HUDEP-2 (cell line): ENCODE measurements at regions not wholly inside any gene's neighbourhood (a gene's known extent, or its start where the extent isn't known, plus 50 kb on each side); places are given as distances from the start of the nearest gene placed in this dataset.
A peak's percentile ranks its signal among the peaks of the same experiment; 100 is the strongest.

Source experiments
- DNase-seq, 76 experiments: peaks; one replicate each; lab custom pipeline; 2025; ENCODE audit not compliant: unreplicated experiment in 76 of 76; lab: John Stamatoyannopoulos, UW

DNA sequence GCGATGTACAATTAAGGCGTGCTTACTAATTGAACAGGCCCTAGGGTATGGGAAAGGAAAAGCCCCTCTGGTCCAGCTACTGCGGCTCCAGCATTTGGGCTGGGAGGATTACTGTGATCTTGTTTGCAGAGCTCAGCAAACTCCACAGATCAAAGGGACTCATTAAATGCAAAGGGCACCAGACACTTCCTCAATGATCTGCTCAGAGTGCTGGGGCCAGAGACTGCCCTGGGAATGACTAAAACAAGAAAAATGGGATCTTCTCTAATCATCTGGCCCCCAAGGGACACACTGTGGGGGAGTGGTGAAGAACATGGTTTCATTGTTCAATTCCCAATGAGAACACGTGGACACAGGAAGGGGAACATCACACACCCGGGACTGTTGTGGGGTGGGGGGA lies 85.0 kb downstream of the MARCHF4 start:
- no peak for DNase-seq

DNA sequence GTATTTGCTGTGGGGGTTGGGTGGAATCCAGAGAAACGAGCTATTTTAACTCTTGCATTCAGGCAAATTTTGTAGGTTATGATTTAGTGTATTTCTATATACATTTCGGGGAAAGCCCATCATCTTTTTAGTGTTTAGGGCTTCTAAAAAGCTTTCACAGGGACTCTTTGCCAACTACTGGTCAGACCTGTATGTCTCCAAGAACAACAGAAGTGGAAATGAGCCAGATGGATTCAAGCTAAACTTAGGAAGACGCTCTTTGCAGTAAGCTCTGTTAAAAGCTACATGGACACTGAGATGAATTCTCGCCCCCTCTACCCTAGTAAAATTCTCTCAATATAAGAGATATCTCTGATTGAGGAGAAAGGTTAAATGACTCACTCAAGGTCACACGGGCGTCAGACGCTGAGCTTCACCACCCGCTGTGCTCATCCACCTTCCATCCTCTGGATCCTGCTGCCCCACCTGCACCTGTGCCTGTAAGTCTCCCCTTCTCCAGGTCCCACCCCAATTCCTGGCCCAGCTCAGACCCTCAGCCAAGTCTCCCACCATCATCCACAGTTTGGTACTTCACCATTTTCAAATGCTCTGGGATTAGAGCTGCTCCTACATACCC lies 85.6 kb downstream of the MARCHF4 start:
- DNase-seq: no peak

DNA sequence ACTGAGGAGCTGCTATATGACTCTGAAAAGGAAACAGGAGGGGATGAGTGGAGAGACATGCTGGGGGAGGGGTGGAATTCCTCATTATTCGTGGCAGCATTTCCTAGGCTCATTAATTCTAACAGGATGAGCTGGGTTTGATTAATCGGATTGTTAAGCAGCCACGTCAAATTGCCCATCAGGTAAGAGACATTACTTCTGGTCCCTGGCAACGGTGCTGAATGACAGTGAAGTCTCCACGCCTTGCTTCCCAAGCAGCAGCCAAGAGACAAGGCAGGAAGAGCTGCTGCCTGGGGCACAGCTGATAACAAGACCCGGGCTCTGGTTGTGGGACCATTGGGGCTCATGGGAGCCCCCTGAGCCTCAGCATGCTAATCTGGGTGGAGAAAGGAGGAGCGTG lies 86.6 kb downstream of the MARCHF4 start:
- peak in 4 of 76 experiments; percentile 4 to 15 (median 9) for DNase-seq

DNA sequence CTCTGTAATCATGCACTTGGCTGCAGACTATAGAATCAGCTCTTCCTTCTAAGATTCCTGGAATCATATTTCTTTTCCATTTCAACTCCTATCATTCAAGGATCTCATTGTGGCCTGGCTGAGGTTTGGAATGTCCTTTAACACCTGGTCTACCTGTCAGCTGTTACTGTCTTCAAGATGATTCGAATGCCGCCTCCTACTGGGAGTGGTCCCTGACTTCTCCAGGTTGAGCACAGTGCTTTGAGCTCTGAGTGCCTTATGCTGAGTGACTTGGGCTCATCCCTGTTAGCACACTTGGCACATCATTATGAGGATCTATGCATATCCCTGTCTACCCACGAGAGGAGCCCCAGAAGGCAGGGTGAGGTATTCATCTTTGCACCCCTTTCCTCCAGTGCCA lies 87.6 kb downstream of the MARCHF4 start:
- no peak for DNase-seq

DNA sequence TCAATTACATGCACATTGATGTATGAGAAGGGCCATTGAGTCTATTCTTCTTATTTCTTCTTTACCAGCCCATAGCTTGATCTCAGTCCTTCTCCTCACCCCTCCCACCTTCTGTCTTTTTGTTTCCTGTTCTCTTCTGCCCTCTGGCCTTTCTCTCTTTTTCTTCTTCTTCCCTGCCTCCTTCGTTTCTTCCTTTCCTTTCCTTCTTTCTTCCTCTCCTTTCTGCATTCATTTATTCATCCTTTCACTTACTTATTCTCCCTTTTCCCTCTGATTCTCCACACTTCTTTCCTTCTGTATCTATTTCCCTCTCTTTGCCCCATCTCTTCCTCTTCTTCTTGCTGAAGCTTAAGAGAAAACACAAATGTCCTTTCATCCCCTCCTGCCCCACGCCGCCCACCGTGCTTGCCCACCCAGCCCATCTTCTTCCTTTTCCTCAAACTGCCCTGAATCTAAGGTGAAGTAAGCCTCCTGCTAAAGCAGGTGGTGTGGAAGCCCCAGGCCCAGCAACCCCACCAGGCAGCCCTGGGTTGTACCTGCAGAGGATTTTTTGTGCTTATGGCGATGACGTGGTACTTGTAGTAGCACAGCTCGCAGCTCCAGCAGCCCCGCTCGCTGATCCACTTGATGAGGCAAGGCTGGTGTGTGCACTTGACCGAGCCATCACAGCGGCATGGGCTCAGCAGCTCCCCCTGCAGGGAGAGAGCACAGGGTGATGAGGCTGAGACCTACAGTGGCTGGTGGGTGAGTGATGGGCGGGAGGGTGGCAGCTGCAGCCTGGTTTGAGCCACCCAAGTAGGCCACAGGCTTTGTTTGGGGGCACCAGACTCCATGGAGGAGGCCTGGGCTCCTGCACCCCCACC lies 89.0 kb downstream of the MARCHF4 start:
- peak in 33 of 76 experiments; percentile 3 to 49 (median 16) for DNase-seq

DNA sequence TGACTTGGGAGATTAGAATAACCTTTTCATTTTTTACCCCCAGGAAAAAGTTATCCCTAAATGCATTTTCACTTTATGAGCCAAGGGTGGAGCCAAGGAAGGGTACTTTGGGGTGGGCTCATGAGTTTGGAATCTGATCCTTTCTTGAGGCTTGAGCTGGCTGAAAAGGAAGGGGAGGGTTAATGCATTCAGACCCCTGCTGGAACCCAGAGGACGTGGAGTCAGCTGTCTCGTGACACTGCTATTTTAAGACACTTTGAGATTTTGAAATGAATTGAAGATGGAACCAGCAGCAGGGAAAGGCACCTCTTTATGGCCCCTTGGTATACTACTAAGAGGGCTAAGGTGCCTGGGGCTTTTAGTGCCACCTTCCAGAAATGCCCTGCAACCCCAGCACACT lies 90.4 kb downstream of the MARCHF4 start:
- DNase-seq: no peak

DNA sequence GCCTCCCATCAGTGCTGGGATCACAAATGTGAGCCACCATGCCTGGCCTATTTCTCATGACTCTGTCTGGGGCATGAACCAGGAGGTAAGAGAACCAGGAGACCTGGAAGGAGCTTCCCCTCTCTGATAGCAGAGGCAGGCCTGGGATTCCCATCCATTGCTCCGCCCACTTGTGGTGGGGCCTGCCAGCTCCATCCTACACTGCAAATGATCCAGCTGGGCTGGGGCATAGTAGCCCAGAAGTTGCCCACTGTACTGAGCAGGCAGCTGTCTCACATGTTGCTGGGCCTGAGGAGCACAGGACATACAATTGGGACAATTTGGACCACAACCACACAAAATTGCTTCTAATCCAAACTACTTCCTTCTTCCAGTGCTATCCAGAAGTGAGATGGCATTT lies 91.0 kb downstream of the MARCHF4 start:
- DNase-seq: no peak

DNA sequence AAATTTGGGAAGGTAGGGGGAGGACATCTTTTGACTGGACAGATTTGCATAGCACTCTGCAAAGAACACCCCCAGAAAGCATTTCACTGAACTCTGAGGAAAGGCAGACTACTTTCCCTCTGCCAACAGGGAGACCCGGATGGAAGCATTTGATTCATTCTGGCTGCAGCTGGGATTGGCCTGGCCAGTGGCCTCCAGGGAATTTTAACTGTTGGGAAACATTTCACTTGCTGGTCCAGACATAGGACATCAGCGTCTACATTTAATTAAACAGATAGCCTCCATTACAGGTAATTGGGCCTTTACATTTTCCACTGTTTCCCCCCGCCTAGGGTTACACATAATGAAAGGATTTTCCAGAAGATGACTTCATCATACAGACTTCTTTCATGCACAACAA lies 92.8 kb downstream of the MARCHF4 start:
- DNase-seq: no peak

DNA sequence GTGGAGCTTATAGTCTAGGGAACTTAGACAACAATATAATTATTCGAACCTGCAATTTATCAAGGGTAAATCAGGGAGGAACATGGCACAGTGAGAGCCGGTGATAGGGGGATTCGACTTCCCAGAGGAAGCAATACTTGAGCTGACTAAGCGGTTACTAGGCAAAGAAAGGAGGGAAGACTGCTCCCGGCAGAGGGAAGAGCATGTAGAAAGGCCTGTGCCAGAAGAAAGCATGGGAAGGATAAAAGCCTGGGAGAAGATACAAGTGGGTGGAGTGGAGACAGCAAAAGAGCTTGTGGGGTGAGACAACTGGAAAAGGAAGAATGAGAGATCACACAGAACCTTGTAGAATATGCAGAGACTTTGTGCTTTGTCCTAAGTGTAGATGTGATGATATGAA lies 93.3 kb downstream of the MARCHF4 start:
- no peak for DNase-seq

DNA sequence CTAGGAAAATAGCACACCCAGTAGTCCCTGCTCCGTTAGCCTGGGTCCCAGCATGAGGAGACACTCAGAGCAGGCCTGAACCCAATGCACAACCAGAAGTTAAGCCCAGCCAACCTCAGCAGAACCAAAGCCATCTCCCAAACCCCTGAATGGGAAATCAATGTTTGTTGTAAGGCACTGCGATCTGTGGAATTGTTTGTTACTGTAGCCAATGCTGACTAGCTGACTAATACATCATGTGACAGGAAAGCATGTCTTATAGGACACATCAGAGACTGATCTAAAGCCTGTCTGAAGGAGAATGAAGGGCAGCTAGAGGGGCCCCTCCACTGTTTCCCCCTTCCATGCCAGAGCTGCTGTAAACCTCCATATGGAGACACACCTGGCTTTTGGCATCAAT lies 96.4 kb downstream of the MARCHF4 start:
- DNase-seq: no peak

DNA sequence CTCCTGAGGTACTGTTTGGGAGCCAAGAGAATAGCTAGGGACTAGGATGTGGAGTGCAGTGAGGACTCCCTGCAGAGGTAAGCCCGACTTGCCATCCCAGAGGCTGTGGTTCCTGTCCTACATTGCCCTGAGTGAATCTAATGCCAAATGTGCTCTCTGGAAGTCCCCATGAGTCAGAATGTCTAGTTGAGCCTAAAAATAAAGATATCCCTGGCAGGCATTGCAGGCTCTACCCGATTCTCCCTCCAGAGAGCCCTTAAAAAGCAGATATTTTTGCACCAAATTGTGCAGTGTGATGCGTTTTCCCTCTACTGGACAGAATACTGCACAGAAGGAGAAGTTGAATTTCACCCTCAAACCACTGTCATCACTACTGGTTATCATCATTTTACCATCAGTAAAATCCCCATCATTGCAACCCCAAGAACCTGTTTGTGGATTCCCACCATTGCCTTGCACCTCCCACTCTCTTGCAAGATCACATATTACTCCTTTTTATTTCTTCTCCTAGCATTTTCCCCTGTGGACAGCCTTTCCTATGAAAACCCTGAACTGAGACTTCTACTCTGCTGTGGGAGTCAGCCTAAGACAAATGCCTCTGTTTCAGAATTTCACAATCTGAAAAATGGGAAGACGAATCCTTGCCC lies 98.0 kb downstream of the MARCHF4 start:
- DNase-seq: no peak

DNA sequence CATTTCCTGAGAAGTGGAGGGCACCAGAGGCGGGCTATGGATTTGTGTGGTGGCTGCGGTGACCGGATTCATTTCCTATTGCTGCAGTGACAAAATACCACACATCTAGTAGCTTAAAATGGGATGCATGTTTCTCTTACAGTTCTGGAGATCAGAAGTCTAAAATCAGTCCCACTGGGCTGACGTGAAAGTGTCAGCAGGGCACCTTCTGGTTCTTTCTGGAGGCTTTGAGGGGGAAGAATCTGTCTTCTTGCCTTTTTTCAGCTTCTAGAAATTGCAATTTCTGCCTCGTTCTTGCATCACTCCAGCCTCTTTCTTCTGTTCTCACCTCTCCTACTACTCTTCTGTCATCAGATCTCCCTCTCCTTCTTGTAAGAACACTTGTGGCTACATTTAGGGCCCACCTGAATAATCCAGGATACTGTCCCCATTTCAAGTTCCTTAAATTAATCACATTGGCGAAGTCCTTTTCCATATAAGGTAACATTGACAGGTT lies 111.2 kb downstream of the MARCHF4 start:
- DNase-seq: no peak

DNA sequence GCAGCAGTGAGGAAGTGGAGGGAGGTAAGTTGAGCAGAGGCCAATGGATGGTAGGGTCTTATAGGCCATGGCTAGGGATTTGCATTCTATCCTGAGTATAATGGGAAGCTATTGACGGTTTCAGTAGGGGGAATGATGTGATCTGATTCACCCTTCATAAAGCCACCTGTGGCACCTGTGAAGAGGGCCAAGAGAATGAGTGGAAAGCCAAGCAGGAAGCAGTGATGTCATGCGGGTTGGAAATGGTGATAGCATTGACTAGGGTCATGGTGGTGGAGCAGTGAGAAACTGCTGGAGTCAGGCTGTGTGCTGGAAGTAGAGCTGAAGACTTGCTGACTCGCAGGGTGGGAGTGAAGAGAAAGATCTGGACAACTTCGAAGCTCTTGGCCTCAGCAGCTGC lies 111.7 kb downstream of the MARCHF4 start:
- no peak for DNase-seq

DNA sequence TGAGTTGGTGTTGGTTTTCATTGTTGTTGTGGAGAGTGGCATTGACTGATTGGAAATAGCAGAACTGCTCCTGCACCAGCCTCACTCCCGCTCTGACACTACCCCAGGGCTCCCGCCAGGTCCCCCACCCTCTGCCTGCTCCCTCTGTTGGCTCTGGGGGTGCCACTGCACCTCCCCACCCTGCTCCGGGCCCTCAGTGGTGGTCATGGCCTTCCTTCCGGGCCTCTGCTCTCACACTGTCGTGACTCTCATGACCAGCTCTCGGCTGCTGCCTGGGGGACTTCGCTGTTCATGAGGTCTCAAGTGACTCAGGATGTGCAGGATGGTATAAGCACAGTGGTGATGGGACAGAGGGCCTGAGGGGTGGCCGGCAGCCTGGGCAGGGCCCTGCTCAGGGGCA lies 113.2 kb downstream of the MARCHF4 start:
- DNase-seq: no peak

DNA sequence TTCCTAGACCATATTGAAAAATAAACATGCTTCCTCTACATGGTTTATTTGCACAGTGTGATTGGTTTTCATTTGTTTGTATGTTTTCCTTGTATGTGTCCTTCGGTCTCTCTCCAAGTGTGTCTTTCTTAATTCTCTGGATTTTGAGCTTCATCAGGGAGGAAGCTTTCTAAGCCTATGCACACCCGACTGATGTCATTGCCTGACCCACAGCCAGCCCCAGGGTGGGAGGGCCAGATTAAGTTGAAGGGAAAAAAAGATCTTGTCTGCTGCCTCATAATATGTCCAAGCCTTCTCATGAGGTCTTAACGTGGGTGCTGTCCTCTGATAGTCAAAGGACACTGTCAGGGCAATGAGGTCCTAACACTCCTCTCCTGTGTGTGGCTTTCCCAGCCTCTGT lies 115.2 kb downstream of the MARCHF4 start:
- peak in 4 of 76 experiments; percentile 2 to 14 (median 9) for DNase-seq
